ENCODE measurements at regions not wholly inside any gene's neighbourhood (a gene's known extent, or its start where the extent isn't known, plus 50 kb on each side); places are given as distances from the start of the nearest gene placed in this dataset.

- peaks cover 2% of the 10 kb centered on the region; the same call in 1 of the 2 replicates for H3K9me3 ChIP-seq
- no peaks in the 10 kb centered on the region for H3K36me3 ChIP-seq
- DNase-seq: no peak
- H3K27me3 ChIP-seq: no peaks in the 10 kb centered on the region
- no peak overlapping the region for H3K4me3 ChIP-seq
Measured at GRCh38 chr13:84080748-84081530, 198.7 kb upstream of the SLITRK1 start.

- Histone ChIP-seq H3K36me3 (no peaks in the 10 kb centered on the region), H3K27me3 (no peaks in the 10 kb centered on the region), H3K9me3 (no peaks in the 10 kb centered on the region), H3K4me3 (no peak overlapping the region)
- DNase-seq: no peak
Measured at GRCh38 chr13:84077271-84077670, 195.0 kb upstream of the SLITRK1 start.

GRCh38 chr13:84076280-84076679 is 194.0 kb upstream of the SLITRK1 start:
- Histone ChIP-seq H3K36me3 (no peaks in the 10 kb centered on the region), H3K4me3 (no peak overlapping the region), H3K9me3 (no peaks in the 10 kb centered on the region), H3K27me3 (no peaks in the 10 kb centered on the region)
- DNase-seq: no peak

- DNase-seq: no peak
- no peaks in the 10 kb centered on the region for H3K9me3 ChIP-seq
- H3K4me3 ChIP-seq: no peak overlapping the region
- no peaks in the 10 kb centered on the region for H3K36me3 ChIP-seq
- H3K27me3 ChIP-seq: no peaks in the 10 kb centered on the region
Measured at GRCh38 chr13:84050536-84050935, 168.3 kb upstream of the SLITRK1 start.

GRCh38 chr13:84049443-84050219 is 167.4 kb upstream of the SLITRK1 start:
- H3K9me3 ChIP-seq: no peaks in the 10 kb centered on the region
- no peaks in the 10 kb centered on the region for H3K27me3 ChIP-seq
- H3K36me3 ChIP-seq: no peaks in the 10 kb centered on the region
- DNase-seq: no peak
- no peak overlapping the region for H3K4me3 ChIP-seq

GRCh38 chr13:84044805-84045204 is 162.5 kb upstream of the SLITRK1 start:
- no peak overlapping the region for H3K4me3 ChIP-seq
- no peaks in the 10 kb centered on the region for H3K36me3 ChIP-seq
- no peak for DNase-seq

GRCh38 chr13:84038001-84038400 is 155.7 kb upstream of the SLITRK1 start:
- no peak for DNase-seq
- Histone ChIP-seq H3K27me3 (no peaks in the 10 kb centered on the region), H3K9me3 (no peaks in the 10 kb centered on the region), H3K4me3 (no peak overlapping the region), H3K36me3 (no peaks in the 10 kb centered on the region)

More at GRCh38 chr13:84044805-84045204, 162.5 kb upstream of the SLITRK1 start:
- Histone ChIP-seq H3K27me3 (no peaks in the 10 kb centered on the region), H3K9me3 (no peaks in the 10 kb centered on the region)

- Histone ChIP-seq H3K4me3 (no peak overlapping the region), H3K9me3 (no peaks in the 10 kb centered on the region), H3K27me3 (no peaks in the 10 kb centered on the region), H3K36me3 (no peaks in the 10 kb centered on the region)
- DNase-seq: no peak
Measured at GRCh38 chr13:84032116-84032515, 149.8 kb upstream of the SLITRK1 start.

GRCh38 chr13:84031120-84031519 is 148.8 kb upstream of the SLITRK1 start:
- no peaks in the 10 kb centered on the region for H3K9me3 ChIP-seq
- no peak overlapping the region for H3K4me3 ChIP-seq
- DNase-seq: no peak
- no peaks in the 10 kb centered on the region for H3K27me3 ChIP-seq
- no peaks in the 10 kb centered on the region for H3K36me3 ChIP-seq

GRCh38 chr13:84029396-84029795 is 147.1 kb upstream of the SLITRK1 start:
- Histone ChIP-seq H3K9me3 (no peaks in the 10 kb centered on the region), H3K36me3 (no peaks in the 10 kb centered on the region), H3K4me3 (no peak overlapping the region), H3K27me3 (no peaks in the 10 kb centered on the region)
- no peak for DNase-seq

- DNase-seq: no peak
- H3K36me3 ChIP-seq: no peaks in the 10 kb centered on the region
- no peak overlapping the region for H3K4me3 ChIP-seq
- H3K9me3 ChIP-seq: no peaks in the 10 kb centered on the region
- no peaks in the 10 kb centered on the region for H3K27me3 ChIP-seq
Measured at GRCh38 chr13:84025824-84026223, 143.6 kb upstream of the SLITRK1 start.

GRCh38 chr13:83996415-83996814 is 114.1 kb upstream of the SLITRK1 start:
- no peak for DNase-seq
- H3K9me3 ChIP-seq: no peaks in the 10 kb centered on the region
- no peaks in the 10 kb centered on the region for H3K36me3 ChIP-seq
- H3K27me3 ChIP-seq: no peaks in the 10 kb centered on the region
- no peak overlapping the region for H3K4me3 ChIP-seq

- H3K27me3 ChIP-seq: no peaks in the 10 kb centered on the region
- H3K9me3 ChIP-seq: no peaks in the 10 kb centered on the region
- no peak overlapping the region for H3K4me3 ChIP-seq
- no peak for DNase-seq
- H3K36me3 ChIP-seq: no peaks in the 10 kb centered on the region
Measured at GRCh38 chr13:83995930-83996329, 113.7 kb upstream of the SLITRK1 start.

GRCh38 chr13:83992566-83993358 is 110.5 kb upstream of the SLITRK1 start:
- H3K9me3 ChIP-seq: no peaks in the 10 kb centered on the region
- H3K36me3 ChIP-seq: no peaks in the 10 kb centered on the region
- DNase-seq: no peak
- no peak overlapping the region for H3K4me3 ChIP-seq
- H3K27me3 ChIP-seq: no peaks in the 10 kb centered on the region

GRCh38 chr13:83987394-83987793 is 105.1 kb upstream of the SLITRK1 start:
- no peaks in the 10 kb centered on the region for H3K27me3 ChIP-seq
- H3K9me3 ChIP-seq: no peaks in the 10 kb centered on the region
- no peak for DNase-seq
- H3K36me3 ChIP-seq: no peaks in the 10 kb centered on the region
- no peak overlapping the region for H3K4me3 ChIP-seq

- H3K27me3 ChIP-seq: no peaks in the 10 kb centered on the region
- H3K36me3 ChIP-seq: no peaks in the 10 kb centered on the region
- H3K4me3 ChIP-seq: no peak overlapping the region
- no peaks in the 10 kb centered on the region for H3K9me3 ChIP-seq
- no peak for DNase-seq
Measured at GRCh38 chr13:83984793-83985192, 102.5 kb upstream of the SLITRK1 start.

GRCh38 chr13:83980331-83980730 is 98.1 kb upstream of the SLITRK1 start:
- Histone ChIP-seq H3K9me3 (no peaks in the 10 kb centered on the region), H3K36me3 (no peaks in the 10 kb centered on the region), H3K4me3 (no peak overlapping the region), H3K27me3 (no peaks in the 10 kb centered on the region)
- no peak for DNase-seq
